SK-MEL-5 (cell line): ENCODE measurements at regions not wholly inside any gene's neighbourhood (a gene's known extent, or its start where the extent isn't known, plus 50 kb on each side); places are given as distances from the start of the nearest gene placed in this dataset.

Source experiments
- DNase-seq: peaks from one replicate; pipeline ENCODE4 v3.0.0-alpha.2; 2016; ENCODE audit warnings: low read depth, low spot score
- in situ Hi-C: cut with HindIII; loops from 2 replicates; pipeline ENCODE4 v1.10.0; 2016; ENCODE audit warnings: low sequenced_read_pairs, high pct_unique_total_duplicates, low pct_unique_long_range_greater_than_20kb

DNA sequence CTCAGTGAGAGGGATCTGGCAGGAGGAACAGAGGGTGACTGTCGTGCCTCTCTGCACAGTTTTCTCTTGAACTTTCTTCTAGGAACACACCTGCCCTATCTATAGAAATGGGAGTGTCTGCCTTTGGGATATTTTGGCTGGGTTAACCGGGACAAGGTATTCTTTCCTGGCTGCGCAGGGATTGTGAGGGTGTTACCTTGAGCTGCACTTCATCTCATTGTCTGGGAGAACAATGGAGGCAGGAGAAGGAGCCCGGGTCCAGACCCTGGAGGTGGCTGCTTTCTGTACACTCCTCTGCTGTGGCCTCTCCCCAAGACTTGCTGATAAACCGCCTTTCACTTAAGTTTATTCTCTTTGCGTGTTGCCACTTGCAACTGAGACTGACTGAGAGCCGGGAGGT is 192.8 kb downstream of the TBXT start:
- in situ Hi-C loops, result no loop called here
- DNase-seq, result no peak

DNA sequence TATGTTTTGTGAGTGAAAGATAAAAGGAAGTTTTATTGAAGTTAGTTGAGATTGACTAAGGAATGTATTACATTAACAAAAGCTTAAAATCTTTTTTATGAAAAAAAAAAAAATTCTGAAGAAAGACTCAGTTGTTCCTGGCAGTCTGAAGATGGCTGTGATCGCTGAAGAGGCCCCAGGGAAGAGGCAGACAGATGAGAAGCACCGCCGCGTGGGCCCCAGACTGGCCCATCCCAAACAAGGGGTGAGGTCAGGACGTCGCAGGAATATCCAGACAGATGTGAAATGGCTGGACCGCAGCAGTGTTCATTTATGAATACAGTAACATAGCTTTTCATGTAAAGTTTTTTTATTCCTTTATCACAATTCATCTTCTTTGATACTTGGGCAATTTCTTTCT is 194.2 kb downstream of the TBXT start:
- peak; percentile 66 for DNase-seq
- in situ Hi-C loops, result no loop called here

DNA sequence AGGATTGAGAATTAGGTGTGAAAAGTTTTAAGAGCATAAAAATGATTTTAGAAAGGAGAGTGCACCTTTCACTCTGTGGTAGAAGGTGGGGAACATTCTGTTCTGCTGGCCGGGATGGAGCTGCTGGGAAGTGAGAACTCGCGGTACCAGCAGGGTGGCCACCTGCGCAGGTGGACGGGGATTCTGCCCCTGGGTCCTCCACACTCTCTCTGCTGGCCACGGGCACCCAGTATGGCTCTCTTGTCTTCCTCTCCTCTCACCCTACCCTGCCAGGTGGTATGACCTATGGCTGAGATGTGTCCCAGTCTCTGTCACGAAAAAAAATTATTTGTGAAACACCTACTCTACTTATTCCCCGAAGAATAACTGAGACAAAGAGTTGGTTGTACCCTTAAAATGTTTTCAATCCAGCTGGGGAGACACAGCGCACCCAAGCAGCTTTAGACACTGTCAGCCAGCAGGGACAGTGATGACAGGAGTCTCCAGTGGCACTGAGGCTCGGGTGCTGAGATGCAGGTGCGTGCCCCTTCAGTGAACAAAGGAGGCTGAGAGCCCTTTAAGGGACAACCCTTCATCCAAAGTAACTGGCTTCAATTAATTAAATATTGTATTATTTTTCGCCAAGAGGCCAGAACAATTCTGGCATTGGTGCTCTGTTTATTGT is 195.4 kb downstream of the TBXT start:
- DNase-seq, result no peak
- in situ Hi-C loops, result no loop called here

DNA sequence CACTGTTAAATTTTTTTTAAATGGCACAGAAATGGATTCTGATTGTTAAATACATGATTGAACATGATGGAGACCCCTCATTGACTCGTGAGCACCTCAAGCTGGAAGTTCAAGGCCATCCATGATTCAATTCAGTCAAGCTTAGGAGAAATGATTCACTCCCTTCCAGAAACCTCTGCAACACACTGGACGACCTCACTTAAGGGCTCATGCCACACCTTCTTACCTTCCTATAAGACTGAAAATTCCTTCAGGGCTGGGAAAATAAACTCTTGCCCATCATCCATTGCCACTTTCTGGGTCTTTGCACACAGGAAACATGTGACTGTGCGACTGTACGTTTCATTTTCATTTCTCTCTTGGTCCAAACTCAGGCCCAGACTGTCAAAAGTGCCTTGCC is 196.4 kb downstream of the TBXT start:
- DNase-seq, result no peak
- in situ Hi-C loops, result no loop called here

DNA sequence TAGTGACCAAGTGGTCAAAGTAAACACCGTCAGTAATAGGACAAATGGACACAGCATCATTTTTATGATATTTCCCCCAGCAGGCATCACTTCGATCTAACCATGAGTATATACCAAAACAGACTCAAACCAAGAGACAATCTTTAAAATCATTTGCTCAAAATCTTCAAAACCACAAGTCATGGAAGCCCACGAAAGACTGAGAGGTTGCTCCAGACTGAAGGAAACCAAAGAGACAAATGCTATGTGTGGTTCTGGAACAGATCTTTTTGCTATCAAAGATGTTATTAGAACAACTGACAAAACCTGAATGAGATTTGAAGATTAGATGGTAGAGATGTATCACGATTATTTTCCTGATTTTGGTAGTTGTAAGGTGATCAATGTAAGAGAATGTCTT is 197.7 kb downstream of the TBXT start:
- DNase-seq, result no peak
- in situ Hi-C loops, result no loop called here

DNA sequence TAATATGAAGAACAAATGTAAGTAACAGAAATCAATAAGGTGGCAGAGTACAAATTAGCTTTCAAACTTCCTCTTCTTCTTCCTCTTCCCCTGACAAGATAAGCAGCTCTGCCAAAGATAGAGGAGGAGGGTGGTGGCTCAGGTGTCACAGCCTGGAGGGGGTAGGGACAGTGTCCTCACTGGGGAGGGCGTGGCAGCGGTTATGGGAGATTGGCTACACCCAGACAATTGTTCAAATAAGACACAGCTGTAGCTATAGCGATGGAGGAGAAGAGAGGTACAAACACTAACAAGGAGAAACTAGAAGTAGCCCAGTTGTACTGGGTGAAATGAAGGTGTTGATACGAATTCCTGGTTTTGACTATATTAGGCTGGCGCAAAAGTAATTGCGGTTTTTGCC is 198.5 kb downstream of the TBXT start:
- in situ Hi-C loops, result no loop called here
- DNase-seq, result no peak

DNA sequence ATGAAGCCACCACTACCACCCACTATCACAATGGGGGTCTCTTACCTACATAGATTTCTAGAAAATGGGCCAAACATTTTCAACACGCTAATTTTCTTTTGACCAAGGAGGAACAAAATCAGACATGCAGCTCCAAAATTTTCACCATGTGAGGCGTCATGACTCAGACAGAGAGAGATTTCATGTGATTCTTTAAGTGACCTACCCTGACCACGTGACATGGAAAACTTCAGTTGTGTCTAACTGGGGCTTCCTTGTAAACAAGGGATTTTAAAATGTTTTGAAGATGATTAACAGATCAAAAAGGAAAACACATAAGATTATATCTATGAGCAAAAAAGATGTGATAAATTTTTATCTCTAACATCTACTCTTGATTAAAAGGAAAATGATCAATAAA is 199.2 kb downstream of the TBXT start:
- in situ Hi-C loops, result no loop called here
- no peak for DNase-seq

DNA sequence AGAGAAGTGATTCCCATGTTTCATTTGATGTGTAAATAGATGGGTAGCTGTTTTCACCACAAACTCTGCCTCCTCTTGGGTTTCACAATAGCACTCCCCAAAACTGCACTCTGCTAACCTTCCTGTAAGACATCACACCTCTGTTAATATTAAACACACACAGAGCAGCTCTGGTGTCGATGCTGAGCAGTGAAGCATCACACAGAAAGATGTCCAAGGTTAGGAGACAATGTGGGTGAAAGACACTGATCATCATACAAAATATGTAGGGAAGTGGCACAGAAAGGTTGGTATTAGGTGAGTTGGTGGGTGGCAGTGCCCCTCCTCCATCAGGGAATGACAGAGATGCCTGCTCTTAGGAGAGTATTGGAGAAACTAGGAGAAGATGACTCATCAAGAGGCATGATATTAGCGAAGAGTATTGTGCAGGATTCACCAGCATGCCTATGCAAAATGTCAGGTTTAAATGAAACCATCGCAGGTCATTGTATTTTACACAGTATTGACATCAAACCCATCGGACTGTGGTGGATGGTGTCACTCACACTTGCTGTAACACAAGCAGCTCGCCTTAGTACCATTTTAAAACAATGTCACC is 199.7 kb downstream of the TBXT start:
- DNase-seq, result no peak
- in situ Hi-C loops, result no loop called here

DNA sequence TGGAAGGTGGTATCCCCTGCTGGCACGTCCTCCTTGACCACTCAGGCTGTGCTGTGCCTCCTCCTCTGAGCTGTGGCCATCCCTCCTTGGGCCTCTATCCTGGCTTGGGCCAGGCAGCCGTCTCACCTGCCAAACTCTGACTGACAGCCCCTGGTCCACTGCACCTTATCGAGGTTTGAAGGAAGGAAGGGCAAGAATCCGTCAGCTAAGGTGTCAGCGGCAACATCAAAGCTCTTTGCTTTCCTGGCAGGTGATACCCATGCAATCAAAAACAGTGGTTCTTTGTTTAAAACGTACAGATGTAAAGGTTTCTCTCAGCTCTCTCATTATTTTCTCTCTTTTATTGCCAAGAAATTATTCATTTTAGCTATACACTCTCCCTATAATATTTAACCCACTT is 203.9 kb downstream of the TBXT start:
- no peak for DNase-seq
- in situ Hi-C loops, result no loop called here

DNA sequence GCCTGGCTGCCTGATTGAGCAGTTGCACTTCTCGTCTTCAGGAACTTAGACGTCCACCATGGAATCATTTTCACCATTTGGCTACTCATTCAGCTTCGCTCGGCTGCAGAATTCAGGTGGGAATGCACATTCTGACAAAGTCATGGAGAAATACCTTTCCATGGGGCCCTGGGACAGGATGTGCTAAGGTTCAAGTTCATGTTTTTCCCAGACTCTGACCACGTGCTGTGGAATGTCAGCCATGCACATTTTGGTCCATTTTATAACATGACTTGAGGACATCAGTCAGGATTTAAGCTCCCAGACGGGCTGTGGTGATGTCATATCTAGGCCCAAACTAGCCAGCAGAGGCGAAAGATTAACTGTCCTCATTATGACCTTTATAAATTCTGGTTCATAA is 205.3 kb downstream of the TBXT start:
- no peak for DNase-seq
- in situ Hi-C loops, result no loop called here

DNA sequence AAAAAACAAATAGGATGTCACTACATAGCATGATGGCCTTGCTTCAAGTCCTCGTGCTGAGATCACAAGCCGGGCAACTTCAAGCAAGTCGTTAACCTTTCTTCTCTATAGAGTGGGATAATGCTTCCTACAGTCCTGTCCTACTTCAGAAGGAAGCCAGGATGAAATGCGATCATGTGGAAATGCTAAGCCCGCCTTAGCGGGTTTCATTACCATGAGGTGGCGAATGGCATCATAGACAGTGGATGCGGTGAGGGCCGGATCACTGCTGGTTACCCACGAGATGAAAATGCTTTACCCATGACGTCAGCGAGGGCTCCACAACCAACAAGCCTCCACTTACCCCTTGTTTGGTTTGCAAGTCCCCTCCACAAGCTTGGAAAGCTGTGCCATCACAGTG is 206.4 kb downstream of the TBXT start:
- in situ Hi-C loops, result no loop called here
- peak; percentile 84 for DNase-seq

DNA sequence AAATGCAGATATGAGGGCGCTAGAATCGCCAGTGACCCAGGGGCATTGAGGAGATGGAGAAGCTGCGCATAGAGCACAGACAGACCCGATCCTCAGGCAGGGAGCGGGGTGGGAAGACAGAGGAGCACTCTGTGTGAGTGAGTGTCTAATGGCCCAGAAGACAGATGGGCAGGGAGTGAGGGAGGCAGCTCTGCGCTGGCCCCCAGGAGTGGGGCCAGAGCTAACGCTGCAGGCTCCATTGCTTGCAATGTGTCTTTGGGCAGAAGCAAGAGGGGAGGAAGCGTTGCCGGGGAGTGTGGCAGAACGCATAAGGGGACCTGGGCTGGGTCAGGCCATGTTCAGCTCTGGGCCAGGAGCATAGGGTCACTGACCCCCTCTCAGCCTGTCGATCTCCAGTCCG is 207.0 kb downstream of the TBXT start:
- no peak for DNase-seq
- in situ Hi-C loops, result no loop called here

DNA sequence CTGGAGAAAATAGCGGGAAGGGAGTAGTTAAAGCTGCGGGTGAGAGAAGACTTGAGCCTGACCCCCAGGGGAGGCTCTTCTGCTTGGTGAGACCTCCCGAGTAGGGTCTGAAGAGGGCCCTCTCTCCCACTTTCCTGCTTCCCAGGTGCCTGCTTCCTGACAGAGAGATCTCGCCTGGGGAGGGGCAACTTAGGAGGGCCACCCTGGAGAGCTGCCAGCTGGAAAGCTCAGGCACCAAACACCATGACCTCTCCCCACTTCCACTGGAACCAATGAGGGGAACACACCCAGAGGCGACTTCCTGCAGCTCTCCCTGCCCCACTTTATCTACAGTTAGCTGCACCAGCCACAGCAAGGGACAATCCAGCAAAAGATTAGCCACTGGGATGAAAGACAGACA is 208.0 kb downstream of the TBXT start:
- DNase-seq, result no peak
- in situ Hi-C loops, result no loop called here

DNA sequence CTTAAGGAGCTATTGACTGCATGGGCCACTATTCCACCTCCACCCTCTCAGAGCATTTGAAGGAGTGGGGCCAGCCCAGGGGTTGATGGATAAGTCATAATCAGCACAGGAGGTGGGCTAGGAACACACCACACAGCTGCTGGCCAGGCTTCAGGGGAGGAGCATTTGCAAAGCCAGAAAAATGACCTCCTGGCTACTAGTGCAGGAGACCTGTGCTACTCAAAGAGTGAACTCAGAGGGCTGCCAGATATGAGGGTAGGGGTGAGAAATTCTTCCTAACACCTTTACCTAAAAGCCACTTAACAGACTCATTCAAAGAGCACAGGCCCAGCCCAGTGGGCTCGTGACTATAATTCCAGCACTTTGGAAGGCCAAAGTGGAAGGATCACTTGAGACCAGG is 210.8 kb downstream of the TBXT start:
- DNase-seq, result no peak
- in situ Hi-C loops, result no loop called here

DNA sequence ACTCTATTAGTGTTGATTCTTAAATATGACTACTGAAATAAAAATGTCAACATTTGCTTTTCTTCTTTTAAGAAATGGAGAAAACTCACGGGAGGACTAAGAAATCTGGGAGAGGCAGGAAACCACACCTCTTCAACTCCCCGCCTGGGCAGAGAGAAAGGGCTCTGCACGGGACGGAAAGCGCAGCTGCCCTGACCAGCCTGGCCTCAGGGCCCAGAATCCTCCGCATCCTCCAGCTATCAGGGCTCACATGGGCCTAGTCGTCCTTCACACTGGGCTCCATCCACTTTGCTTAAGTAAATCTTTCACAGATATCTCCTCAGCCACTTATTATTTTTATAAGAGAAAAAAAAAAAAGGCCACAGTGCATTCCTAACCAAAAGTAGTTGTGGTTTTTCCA is 215.1 kb downstream of the TBXT start:
- in situ Hi-C loops, result no loop called here
- no peak for DNase-seq

DNA sequence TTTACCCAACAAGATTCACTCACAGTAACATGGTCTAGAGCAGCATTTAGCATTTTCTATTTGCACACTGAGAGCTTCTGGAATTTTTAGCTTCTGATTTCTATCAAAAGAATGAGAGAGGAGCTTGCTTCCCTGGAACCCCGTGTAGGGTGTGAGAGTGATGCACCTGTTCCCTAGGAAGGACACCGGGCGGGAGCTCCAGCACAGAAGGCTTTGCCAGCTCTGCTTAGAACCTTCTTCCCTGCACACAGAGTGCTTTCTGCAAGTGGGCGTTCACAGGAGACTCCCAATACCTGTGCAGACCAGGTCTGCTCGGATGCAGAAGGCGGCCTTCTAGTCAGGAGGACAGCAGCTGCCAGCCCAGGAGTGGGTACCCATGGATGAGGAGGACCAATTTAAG is 217.3 kb downstream of the TBXT start:
- no peak for DNase-seq
- in situ Hi-C loops, result no loop called here

DNA sequence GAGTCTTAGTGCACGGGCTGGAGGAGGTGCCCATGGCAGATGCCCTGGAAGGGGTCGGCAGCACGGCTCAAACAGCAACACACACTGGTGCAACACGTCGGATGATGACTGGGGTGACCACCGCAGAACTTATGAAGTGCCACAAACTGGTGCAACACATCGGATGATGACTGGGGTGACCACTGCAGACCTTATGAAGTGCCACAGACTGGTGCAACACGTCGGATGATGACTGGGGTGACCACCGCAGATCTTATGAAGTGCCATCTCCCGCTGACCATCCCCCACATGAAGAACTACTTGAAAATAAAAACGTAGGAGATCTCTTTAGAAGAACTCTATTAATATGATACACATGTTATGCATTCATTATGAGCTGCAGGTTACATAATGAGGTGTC is 218.3 kb downstream of the TBXT start:
- DNase-seq, result no peak
- in situ Hi-C loops, result no loop called here

DNA sequence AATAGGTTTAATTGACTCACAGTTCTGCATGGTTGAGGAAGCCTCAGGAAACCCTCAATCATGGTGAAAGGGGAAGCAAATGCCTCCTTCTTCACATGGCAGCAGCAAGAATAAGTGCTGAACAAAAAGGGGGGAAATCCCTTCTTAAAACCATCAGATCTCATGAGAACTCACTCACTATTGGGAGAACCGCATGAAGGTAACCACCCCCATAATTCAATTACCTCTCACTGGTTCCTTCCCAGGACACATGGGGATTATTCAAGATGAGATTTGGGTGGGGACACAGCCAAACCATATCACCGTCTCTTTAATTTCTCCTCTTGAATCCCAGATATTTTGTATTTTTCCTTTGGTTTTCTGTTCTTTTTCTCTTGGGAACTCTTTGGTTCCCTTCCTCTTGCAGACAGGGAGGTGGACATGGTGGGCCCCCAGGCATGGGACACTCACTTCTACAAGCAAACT is 223.6 kb downstream of the TBXT start:
- DNase-seq, result no peak
- in situ Hi-C loops, result no loop called here

DNA sequence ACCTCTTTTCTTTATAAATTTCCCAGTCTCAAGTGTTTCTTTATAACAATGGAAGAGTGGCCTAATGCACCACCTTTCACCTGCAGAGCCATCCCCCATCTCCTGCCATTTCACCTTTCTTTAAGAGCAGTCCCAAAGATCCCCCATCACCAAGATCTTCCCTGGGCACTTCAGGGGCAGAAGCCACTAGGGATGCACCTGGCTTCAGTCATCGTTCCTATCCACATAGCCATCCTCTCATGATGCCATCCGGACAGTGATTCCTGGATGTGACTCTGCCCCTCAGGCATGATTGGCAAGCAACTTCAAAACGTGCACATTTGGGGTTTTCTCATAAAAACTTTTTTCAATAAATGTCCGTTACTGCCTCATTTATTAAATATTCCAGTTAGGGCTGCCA is 225.9 kb downstream of the TBXT start:
- in situ Hi-C loops, result no loop called here
- DNase-seq, result no peak
